HG02943 (cell line): ENCODE measurements at regions not wholly inside any gene's neighbourhood (a gene's known extent, or its start where the extent isn't known, plus 50 kb on each side); places are given as distances from the start of the nearest gene placed in this dataset.

Source experiments
- ATAC-seq: cut with Tn5 transposase; IDR thresholded peaks from one replicate; pipeline ENCODE4 v1.9.1; 2021; ENCODE audit warnings: mild to moderate bottlenecking, low read depth, moderate library complexity; ENCODE audit not compliant: unreplicated experiment

DNA sequence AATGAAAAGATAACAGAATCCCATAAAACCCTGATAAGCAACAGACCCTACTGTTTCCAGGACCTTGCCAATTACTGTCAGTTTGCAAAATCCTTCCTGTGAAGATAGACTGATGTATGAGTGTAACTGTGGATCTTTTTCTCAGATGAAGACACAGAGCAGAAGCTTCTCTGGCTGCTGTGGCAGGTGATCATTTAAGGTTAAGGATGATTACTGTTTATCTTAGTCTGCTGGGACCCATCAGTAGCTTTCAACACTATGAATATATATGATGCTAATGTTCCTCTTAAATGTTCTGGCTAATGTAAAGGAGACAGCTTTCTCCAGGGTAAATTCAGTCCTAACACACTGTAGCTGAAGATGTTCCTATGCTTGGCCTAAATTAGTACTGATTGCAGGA is 56.0 kb upstream of the CTTNBP2 start:
- no peak for ATAC-seq

- ATAC-seq: no peak
Observed at GRCh38 chr7:117931314-117931713, 58.1 kb upstream of the CTTNBP2 start.

DNA sequence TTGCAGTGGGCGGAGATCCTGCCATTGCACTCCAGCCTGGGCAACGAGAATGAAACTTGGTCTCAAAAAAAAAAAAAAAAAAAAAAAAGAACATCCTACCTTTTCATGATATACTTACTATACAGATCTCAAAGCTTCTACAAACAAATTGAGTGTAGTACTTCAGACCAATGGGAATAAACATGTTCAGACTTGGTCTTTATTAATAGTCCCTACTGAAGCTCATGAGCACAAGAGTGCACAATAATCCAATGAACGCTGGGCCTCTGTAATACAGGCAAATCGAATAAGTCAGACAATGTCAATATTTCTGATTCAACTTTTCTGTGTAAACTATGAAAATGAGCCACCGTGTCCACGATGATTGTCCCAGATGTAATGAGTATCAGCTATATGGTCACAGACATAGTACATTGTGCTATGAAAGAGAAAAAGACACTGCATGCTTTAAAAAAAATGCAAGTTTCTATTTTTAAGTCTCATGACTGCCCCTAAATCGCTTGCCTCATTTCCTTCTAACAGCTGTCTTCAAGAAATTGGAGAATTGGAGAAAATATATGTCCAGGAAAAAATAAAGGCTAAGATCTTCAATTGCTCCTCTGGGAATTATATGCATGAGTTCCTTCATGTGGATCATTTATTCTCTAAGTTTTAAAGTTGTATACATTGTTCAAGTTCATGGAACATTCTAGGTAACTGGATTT is 64.0 kb upstream of the CTTNBP2 start:
- no peak for ATAC-seq

- no peak for ATAC-seq
Observed at GRCh38 chr7:117937753-117938483, 64.7 kb upstream of the CTTNBP2 start.

- ATAC-seq: no peak
Observed at GRCh38 chr7:117941138-117941810, 68.0 kb upstream of the CTTNBP2 start.

- no peak for ATAC-seq
Observed at GRCh38 chr7:117942780-117943179, 69.5 kb upstream of the CTTNBP2 start.

DNA sequence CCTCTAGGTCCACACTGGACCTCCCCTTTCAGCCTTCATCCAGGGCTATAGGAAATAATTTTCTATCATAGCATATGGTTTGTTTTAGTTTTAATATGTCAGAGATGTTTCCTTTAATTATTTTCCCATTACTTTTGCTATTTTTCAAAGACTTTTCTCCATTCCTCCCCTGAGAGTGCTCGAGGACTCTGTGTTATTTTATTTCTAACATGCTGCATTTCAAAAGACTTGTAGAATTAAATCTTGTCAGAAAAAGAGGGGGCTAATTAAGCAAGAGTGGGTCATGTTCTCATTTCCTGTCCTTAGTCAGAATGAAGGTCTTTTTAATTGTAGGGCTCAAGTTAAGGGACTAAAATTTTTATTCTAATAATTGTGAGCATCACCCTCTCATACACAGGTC is 71.6 kb upstream of the CTTNBP2 start:
- ATAC-seq: no peak

DNA sequence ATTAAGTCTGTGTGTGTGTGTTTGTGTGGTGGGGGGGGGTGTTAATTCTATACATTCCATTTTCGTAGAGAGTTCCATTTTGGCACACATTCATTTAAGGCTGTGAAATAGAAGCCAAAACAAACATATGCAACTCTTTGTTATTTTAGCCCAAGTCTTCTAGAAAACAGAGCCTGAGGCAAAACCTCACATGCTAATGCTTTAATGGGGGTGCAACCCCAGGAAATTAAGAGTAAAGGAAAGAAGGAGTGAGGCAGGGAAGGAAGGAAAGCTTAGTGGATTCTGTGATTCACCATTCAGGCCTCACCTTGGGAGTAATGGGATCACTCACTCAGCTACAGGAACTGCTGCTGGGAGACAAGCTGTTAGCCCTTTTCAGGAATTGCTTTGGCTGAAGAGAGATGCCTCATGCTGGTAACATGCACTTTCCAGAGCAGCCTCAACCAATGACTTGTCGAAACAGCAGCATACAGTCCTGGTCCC is 73.0 kb upstream of the CTTNBP2 start:
- ATAC-seq: no peak

DNA sequence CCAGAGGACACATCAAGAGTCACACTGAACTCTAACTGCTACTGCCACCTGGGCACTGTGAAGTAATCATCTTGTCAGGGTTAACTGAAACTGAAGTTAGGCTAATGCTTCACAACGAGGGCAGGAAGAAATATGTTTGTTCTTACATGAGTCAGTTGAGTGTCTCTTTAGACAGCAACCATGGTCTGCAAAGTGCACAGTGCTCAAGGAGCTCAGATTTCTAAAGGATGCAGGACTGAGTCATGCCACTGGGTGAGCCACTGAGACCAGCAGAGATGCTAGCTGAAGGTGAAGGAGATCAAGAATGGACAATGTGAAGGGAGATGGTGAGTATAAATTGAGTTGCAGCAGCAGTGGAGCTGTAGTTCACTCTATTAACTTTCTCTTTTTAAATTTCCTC is 76.0 kb upstream of the CTTNBP2 start:
- ATAC-seq: no peak

- no peak for ATAC-seq
Observed at GRCh38 chr7:117950601-117951260, 77.5 kb upstream of the CTTNBP2 start.

- no peak for ATAC-seq
Observed at GRCh38 chr7:117951285-117951684, 78.0 kb upstream of the CTTNBP2 start.

GRCh38 chr7:117951691-117952280 is 78.5 kb upstream of the CTTNBP2 start:
- no peak for ATAC-seq

GRCh38 chr7:117955046-117955445 is 81.8 kb upstream of the CTTNBP2 start:
- ATAC-seq: no peak

DNA sequence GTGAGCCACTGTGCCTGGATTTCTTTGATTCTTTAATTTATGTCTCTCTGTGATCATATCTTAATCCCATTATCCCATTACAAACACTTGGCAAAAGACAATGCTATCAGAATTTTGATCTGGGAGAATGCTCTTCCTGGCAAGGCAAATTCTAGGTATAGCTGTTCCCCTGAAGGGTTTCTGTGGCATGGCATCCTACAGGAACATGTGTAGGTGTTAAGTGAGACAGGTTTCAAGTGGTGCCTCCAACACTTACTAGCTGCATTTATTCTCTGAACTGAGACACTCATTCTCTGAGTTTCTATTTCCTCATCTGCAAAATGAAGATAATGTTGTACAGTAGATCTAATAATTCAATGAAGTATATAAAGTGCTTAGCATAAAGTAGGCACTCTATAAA is 87.1 kb upstream of the CTTNBP2 start:
- no peak for ATAC-seq

DNA sequence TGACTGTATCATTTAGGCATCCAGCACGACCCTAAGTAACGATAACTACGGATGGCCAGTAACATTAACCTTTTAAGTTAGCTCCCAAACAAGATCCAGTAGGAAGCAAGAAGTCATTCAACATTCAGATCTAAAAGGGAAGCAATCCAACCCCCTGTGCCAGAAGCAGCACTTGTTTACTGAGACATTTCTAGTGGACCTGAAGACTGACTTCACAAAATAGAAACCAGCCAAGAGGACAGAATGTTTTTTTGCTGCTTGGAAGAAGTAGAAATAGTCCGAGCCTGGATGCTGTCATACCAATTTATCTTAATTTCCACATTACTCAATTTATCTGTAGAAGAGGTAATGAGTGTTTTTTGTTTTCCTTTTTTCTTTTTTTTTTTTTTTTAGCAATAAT is 88.0 kb upstream of the CTTNBP2 start:
- no peak for ATAC-seq

DNA sequence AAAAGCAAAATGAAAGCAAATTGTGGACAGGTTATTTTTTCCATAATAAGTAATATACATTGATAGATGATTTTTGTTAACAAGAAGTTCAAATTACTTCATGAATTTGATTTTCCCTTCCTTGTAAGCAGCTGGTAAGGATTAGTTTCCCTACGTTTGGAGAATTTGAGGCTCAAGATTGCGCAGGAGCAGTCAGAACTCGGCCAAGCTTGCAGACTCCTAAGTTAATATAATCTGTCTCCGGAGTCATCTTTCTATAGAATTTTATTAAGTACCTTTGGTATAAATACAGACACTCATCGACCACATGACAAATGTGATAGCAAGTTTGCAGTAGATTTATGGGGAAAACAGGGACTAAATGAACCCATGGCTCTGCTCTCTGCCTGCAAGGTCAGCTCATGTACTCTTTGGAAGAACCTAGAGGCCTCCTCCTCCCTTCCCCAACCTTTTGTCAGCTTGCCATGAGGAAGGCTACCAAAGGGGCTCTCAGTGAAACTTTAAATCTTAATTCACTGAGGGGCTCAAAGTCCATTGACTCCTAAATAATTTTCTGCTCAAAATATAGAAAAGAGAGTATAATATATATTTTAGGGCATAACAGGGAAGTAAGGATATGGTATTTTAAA is 89.2 kb upstream of the CTTNBP2 start:
- ATAC-seq: no peak

DNA sequence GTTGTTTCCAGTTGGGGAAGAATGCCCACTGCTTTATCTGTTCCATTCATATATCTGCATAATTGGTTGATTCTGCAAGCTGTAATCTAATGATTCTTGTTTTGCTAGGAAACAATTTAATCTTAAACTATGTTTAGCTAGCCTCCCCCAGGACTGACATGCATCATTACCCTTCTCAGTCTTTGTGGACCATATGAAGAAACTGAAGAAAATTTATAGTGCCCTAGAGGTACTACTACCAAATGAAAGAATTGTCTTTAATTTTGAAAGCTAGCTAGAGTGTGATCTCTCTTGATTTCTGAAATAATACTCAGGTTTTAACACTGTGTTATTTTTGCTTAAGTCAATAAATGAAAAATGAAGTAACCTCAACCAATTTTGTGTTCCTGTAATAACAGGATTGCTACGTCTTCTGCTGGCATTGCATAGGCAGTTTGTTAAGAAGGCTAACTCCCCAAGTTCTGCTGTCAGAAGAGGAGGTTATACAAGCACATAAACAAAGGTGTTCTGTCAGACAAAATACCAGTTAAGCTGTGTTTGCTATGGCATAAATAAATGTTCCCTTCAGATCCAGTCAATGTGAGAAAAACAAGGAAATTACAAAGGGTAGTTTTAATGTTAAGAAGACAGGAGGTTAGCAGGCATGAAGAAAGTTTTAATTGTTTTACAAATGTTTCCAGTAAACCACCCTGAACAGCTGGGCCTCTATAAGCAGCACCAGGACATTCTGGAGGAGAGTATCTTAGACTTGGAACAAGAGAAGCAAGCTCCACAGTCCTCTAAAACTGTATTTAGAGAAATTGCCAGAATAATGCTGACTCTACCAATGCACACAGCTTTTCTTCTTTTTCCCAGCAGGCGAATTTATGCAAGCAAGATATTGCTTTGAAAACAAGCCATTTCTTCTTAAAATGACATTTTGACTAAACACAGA is 90.3 kb upstream of the CTTNBP2 start:
- ATAC-seq: no peak

DNA sequence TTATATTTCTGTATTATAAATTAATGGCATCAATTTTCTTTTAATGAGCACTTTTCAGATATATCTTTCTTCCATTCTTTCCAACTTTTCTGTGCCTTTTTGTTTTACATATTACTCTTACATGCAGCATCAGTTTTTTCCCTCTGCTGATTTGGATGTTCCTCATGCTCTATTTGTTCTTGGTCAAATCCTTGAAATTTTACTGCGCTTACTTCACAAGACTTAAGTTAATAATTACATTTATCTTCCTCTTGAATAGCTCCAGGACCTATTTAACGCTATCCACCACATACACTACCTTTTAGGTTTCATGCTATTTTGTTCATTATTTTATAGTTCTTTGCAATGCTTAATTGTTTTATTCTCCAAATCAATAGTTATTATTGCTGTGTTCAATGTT is 97.6 kb upstream of the CTTNBP2 start:
- ATAC-seq: no peak

DNA sequence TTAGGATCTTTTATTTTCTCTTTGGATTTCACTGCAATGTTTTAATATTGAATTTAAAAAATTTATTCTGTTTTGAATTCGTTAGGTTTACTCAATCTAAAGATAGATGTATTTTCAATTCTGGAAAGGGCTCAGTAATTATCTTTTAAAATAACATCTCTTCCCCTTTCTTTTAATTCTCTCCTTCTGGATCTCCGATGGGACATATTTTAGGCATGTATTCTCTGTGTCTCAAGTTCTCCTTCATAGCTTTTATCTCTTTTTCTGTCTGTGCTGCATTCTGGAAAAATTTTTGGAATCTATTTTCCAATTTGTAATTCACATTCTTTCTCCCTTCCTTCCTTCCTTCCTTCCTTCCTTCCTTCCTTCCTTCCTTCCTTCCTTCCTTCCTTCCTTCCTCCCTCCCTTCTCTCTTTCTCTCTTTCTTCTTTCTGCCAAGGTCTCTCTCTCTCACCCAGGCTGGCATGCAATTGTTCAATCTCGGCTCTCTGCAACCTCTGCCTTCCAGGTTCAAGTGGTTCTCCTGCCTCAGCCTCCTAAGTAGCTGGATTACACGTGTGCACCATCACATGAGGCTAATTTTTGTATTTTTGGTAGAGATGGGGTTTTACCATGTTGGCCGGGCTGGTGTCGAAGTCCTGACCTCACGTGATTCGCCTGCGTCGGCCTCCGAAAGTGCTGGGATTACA is 98.5 kb upstream of the CTTNBP2 start:
- ATAC-seq: no peak
